GM12873 (cell line): ENCODE measurements at regions not wholly inside any gene's neighbourhood (a gene's known extent, or its start where the extent isn't known, plus 50 kb on each side); places are given as distances from the start of the nearest gene placed in this dataset.

Experiments
- TF ChIP-seq, protein P1 (sequence below): IDR thresholded peaks from 2 replicates; pipeline ENCODE4 v1.5.1; 2012; ENCODE audit warnings: low read depth, mild to moderate bottlenecking, moderate library complexity, low read length, control low read depth; ENCODE audit not compliant: insufficient read depth; ENCODE audit errors: missing control alignments

DNA sequence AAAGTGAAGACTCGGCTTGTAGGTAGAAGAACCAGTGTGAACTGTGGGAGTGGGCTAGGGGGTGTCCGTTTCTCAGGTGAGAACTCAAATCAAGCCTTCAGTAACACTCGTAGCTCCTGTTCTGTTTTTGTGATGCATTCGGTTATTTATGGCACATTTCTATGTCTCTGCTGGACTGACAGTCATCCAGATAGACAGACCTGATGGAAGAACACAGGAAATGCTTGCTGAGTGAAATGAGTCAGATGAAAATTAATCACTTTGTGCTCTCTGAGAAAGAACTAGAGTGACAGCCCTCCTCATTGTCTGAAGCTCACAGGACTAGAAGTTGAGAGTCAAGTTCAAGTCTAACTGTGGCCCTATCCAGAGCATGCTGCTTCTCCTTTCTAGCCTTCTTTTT, 360.1 kb upstream of the PLXNA2 start:
- TF ChIP-seq, protein P1, sequence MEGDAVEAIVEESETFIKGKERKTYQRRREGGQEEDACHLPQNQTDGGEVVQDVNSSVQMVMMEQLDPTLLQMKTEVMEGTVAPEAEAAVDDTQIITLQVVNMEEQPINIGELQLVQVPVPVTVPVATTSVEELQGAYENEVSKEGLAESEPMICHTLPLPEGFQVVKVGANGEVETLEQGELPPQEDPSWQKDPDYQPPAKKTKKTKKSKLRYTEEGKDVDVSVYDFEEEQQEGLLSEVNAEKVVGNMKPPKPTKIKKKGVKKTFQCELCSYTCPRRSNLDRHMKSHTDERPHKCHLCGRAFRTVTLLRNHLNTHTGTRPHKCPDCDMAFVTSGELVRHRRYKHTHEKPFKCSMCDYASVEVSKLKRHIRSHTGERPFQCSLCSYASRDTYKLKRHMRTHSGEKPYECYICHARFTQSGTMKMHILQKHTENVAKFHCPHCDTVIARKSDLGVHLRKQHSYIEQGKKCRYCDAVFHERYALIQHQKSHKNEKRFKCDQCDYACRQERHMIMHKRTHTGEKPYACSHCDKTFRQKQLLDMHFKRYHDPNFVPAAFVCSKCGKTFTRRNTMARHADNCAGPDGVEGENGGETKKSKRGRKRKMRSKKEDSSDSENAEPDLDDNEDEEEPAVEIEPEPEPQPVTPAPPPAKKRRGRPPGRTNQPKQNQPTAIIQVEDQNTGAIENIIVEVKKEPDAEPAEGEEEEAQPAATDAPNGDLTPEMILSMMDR, result no peak

DNA sequence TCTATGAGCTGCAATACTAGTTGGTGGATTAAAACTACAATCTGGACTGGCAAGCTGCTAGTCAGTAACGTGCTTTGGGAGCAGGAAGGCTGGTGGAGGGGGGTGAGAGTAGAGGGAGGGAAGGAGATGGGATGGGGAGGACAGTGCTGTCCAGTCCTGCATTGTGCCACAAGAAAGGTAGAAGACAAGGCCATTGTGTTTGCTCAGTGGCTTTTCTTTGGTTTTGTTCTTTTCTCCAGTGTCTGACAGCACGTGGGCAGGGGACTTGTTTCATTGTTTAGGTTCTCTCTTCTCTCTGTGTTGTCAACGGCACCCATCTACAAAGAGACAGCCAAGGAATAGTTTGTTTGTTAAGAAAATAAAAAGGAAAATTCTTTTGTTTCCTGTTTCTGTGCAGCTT, 362.8 kb upstream of the PLXNA2 start:
- TF ChIP-seq, protein P1, result no peak

DNA sequence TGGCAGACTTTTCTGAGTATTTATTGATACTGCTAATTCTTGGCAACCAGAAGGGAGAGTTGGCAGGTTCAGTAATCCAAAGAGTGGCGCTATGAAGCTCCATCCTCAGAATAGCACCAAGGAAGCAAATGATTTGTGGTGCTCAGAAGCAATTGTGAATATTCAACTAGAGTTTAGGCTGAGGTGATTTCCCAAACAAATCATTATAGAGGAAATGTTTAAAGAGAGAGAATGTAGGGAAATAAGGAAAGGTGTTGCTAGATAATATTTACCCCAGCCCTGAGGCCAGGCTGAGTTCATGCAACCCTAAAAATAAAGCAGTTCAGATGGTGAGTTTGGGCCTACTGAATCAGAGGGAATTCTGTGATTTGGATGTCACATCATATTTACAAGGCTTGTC, 363.4 kb upstream of the PLXNA2 start:
- TF ChIP-seq, protein P1, result no peak

DNA sequence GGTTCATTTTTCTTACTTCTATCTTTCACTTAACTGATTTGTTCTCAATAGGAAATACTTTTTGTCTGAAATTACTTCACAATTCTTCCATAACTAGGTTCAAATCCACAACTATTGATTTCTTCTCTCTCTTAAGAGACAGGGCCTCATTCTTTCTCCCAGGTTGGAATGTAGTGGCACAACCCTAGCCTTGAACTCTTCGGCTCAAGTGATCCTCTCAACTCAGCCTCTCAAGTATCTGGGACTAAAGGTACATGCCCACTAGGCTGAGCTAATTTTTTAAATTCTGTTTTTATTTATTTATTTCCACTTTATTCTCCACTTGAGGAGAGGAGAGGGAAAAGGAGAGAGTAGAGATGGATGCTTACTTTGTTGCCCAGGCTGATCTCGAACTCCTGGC, 370.4 kb upstream of the PLXNA2 start:
- TF ChIP-seq, protein P1, result no peak

DNA sequence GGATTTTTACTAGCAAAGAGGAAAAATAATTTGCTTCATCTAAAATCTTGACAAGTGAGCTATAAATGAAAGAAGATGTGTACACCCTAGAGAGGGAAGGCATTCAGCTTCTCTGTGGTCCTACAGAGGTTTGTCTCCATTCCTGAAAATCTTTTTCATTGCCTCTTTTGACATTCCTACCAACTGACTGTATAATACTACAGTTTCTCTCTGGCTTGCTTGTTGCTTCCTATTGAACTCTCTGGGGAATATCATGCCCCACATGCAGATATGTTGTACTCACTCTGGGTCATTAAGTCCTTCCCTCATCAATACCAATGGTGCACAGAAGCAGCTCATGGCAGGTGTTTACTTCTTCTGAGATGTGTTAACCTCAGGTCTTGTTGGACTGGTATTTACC, 371.2 kb upstream of the PLXNA2 start:
- TF ChIP-seq, protein P1, result no peak

DNA sequence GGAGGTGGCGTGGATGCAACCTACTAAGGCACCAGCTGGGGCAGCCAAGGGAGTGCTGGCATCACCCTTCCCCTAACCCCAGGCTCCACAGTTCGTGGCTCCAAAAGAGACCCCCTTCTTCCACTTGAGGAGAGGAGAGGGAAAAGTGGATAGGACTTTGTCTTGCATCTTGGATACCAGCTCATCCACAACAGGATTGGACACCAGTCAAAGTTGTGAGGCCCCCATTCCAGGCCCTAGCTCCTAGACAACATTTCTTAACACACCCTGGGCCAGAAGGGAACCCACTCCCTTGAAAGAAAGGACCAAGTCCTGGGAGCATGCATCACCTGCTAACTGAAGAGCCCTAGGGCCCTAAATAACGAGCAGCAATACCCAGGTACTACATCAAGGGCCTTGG, 372.6 kb upstream of the PLXNA2 start:
- TF ChIP-seq, protein P1, result no peak

DNA sequence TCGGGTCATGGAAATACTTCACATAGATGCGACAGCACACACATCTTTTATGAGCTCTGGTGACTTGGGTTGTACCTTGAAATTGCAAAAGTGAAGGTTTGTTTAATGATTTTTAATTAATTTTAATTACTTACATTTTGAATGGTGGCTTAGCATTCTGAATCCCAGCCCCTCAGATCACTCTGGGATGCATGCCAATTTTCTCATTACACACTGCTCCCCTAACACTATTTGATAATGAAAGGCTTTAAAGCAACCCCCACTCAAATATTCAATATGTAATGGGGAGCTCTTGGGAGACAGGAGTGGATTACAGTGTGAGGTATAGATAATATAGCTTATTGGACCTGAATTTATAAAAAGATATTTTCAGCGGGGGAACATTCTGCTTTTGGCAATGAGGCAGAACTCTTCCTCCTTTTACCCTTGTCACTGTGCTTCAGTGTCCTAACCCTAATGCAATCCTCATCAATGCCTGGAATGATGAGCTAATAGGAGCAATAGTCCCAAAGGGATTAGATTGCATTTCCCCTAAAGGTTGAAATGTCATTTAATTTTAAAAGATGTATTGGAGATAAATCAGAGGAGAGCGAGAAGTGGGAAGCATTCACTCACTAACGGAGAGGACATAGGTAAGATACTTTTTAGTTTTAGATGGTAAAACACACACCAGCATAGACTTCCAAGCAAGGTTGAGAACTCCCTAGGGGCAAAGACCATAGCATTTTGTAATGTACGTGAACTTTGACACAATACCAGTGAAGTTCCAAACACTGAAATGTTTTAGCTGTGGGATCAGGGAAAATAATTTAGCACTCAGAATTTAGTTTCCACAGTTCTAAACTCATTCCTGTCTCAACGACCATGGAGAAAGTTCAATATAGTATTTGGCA, 384.1 kb upstream of the PLXNA2 start:
- TF ChIP-seq, protein P1, result no peak
